Stomach (tissue), 8 donors: ENCODE measurements at regions not wholly inside any gene's neighbourhood (a gene's known extent, or its start where the extent isn't known, plus 50 kb on each side); places are given as distances from the start of the nearest gene placed in this dataset.
A peak's percentile ranks its signal among the peaks of the same experiment; 100 is the strongest.

Experiments used
- DNase-seq, 2 donors: peaks; one replicate each; pipeline versions ENCODE4 v3.0.0 to v3.0.0-alpha.2; 2013 to 2019
- H3K27ac ChIP-seq, 5 donors: fragments of 200-600 bp in 4 of 5; sonication (generic) in 4 of 5; one replicate each; pipeline ENCODE4 v1.5.1; 2013 to 2019; ENCODE audit warnings: mild to moderate bottlenecking in 1 of 5, moderate library complexity in 1 of 5
- H3K27me3 ChIP-seq, 3 donors: fragments of 200-600 bp; sonication (generic); one replicate each; pipeline ENCODE4 v1.5.1; 2017 to 2019; ENCODE audit warnings: mixed run types in 1 of 3
- H3K36me3 ChIP-seq, 4 donors: fragments of 200-600 bp; sonication (generic); 1 replicate in 3 of 4; 2 replicates in 1 of 4; pipeline ENCODE4 v1.5.1; 2016 to 2019
- H3K4me1 ChIP-seq, 4 donors: fragments of 200-600 bp; sonication (generic); one replicate each; pipeline ENCODE4 v1.5.1; 2016 to 2019
- H3K4me3 ChIP-seq, 4 donors: fragments of 200-600 bp; sonication (generic) in 3 of 4; one replicate each; pipeline ENCODE4 v1.5.1; 2016 to 2019; ENCODE audit warnings: mild to moderate bottlenecking in 1 of 4
- H3K9me3 ChIP-seq, 4 donors: fragments of 200-600 bp; sonication (generic); one replicate each; pipeline ENCODE4 v1.5.1; 2016 to 2019
- CTCF ChIP-seq, 7 experiments: fragments of 450-650 bp in 4 of 7; fragments of 200-600 bp in 3 of 7; sonication (generic) in 3 of 7; IDR thresholded peaks; one replicate each; pipeline ENCODE4 v1.5.1; 2016 to 2019; ENCODE audit warnings: antibody characterized with exemption in 7 of 7, control low read depth in 2 of 7, mild to moderate bottlenecking in 1 of 7
- EP300 ChIP-seq: sonication (generic); formaldehyde crosslinking; IDR thresholded peaks from one replicate; pipeline ENCODE4 v1.6.1; 2017; ENCODE audit warnings: antibody characterized with exemption
- POLR2A ChIP-seq, 4 donors: fragments of 450-650 bp; IDR thresholded peaks; one replicate each; pipeline ENCODE4 v1.6.1; 2016; ENCODE audit warnings: antibody characterized with exemption in 4 of 4, control low read depth in 2 of 4, mild to moderate bottlenecking in 1 of 4, moderate library complexity in 1 of 4
- POLR2AphosphoS5 ChIP-seq, 3 donors: sonication (generic); formaldehyde crosslinking; IDR thresholded peaks; one replicate each; pipeline ENCODE4 v1.6.1; 2016; ENCODE audit warnings: antibody characterized with exemption in 3 of 3
- WGBS, 5 donors: extraction: QIAGEN DNeasy Blood & Tissue Kit in 3 of 5; methylation state at CpG; one replicate each; pipeline versions ENCODE4 v1.1.5 to v1.1.7; 2013 to 2018; 5-methylcytosine and 5-hydroxymethylcytosine counted together
- intact Hi-C: fragments of 100-400 bp; cut with DNase I; formaldehyde crosslinking; loops from one replicate; pipeline ENCODE4 v1.15.1; 2023; ENCODE audit warnings: low total_unique reads
- donor health status: healthy with polysubstance abuse.
- donor health status: Bipolar disorder and iron deficiency.
- donor health status: healthy.

GRCh38 chr7:21071561-21072501, 285.1 kb upstream of the SP8 start:
- 56 to 86% (median 71%) methylated on average over 3 of the region's 3 CpGs for WGBS, 5 donors
- H3K27ac ChIP-seq = no peak overlapping the region
- intact Hi-C loops = no loop called here
- H3K9me3 ChIP-seq = no peaks in the 10 kb centered on the region
- DNase-seq = no peak
- no peak overlapping the region for H3K4me3 ChIP-seq
- no peaks in the 10 kb centered on the region for H3K36me3 ChIP-seq
- H3K4me1 ChIP-seq = no peaks in the 10 kb centered on the region
- TF ChIP-seq POLR2A (IDR thresholded peaks at IDR 0.05) (no peak), POLR2AphosphoS5 (IDR thresholded peaks at IDR 0.05) (no peak), CTCF (IDR thresholded peaks at IDR 0.05) (no peak), EP300 (no peak)
- H3K27me3 ChIP-seq = no peaks in the 10 kb centered on the region

GRCh38 chr7:21076054-21076453, 289.4 kb upstream of the SP8 start:
- Histone ChIP-seq H3K36me3 (no peaks in the 10 kb centered on the region), H3K9me3 (no peaks in the 10 kb centered on the region), H3K4me3 (no peak overlapping the region), H3K27ac (no peak overlapping the region), H3K27me3 (no peaks in the 10 kb centered on the region), H3K4me1 (no peaks in the 10 kb centered on the region)
- intact Hi-C loops = no loop called here
- peak in 1 of 2 donors; percentile 17 for DNase-seq
- 36 to 57% (median 40%) methylated on average over 5 of the region's 5 CpGs for WGBS, 5 donors
- TF ChIP-seq POLR2A (IDR thresholded peaks at IDR 0.05) = no peak
- TF ChIP-seq CTCF (IDR thresholded peaks at IDR 0.05) = no peak
- TF ChIP-seq EP300 = no peak
- no peak for TF ChIP-seq POLR2AphosphoS5 (IDR thresholded peaks at IDR 0.05)

- Histone ChIP-seq H3K27me3 (no peaks in the 10 kb centered on the region), H3K4me3 (no peak overlapping the region), H3K36me3 (no peaks in the 10 kb centered on the region), H3K27ac (no peak overlapping the region), H3K9me3 (no peaks in the 10 kb centered on the region), H3K4me1 (no peaks in the 10 kb centered on the region)
- 26 to 47% (median 41%) methylated on average over 5 of the region's 5 CpGs for whole genome bisulfite sequencing, 5 donors
- peak in 1 of 2 donors; percentile 70 for DNase-seq
- intact Hi-C loops = no loop called here
- TF ChIP-seq POLR2A (IDR thresholded peaks at IDR 0.05) (no peak), POLR2AphosphoS5 (IDR thresholded peaks at IDR 0.05) (peak in 1 of 3 donors; percentile 34)
These were observed 289.9 kb upstream of the SP8 start for GRCh38 chr7:21076574-21076973.

GRCh38 chr7:21077602-21078001, 290.9 kb upstream of the SP8 start:
- no peaks in the 10 kb centered on the region for H3K9me3 ChIP-seq
- 78 to 88% (median 81%) methylated on average over 5 of the region's 5 CpGs for WGBS, 5 donors
- no peaks in the 10 kb centered on the region for H3K27me3 ChIP-seq
- H3K36me3 ChIP-seq = no peaks in the 10 kb centered on the region
- DNase-seq = no peak
- intact Hi-C loops = no loop called here
- H3K4me3 ChIP-seq = no peak overlapping the region
- no peaks in the 10 kb centered on the region for H3K4me1 ChIP-seq
- H3K27ac ChIP-seq = no peak overlapping the region
- TF ChIP-seq POLR2AphosphoS5 (IDR thresholded peaks at IDR 0.05) = no peak
- no peak for TF ChIP-seq POLR2A (IDR thresholded peaks at IDR 0.05)
- TF ChIP-seq CTCF (IDR thresholded peaks at IDR 0.05) = no peak

GRCh38 chr7:21084286-21084685, 297.6 kb upstream of the SP8 start:
- Histone ChIP-seq H3K27ac (no peak overlapping the region), H3K36me3 (no peaks in the 10 kb centered on the region), H3K4me3 (no peak overlapping the region), H3K27me3 (no peaks in the 10 kb centered on the region), H3K9me3 (peaks cover 0 to 6% (median 1%) of the 10 kb centered on the region in 4 donors), H3K4me1 (peaks cover 0 to 5% (median 0%) of the 10 kb centered on the region in 4 donors)
- intact Hi-C loops = no loop called here
- DNase-seq = no peak
- TF ChIP-seq CTCF (IDR thresholded peaks at IDR 0.05) = no peak
- TF ChIP-seq EP300 = no peak
- TF ChIP-seq POLR2AphosphoS5 (IDR thresholded peaks at IDR 0.05) = no peak
- TF ChIP-seq POLR2A (IDR thresholded peaks at IDR 0.05) = no peak
- 84 to 93% (median 91%) methylated on average over 7 of the region's 7 CpGs for WGBS, 5 donors
